H9 (cell line): ENCODE measurements at regions not wholly inside any gene's neighbourhood (a gene's known extent, or its start where the extent isn't known, plus 50 kb on each side); places are given as distances from the start of the nearest gene placed in this dataset.

ENCODE experiments used
- DNase-seq: peaks from one replicate; pipeline ENCODE4 v3.0.0-alpha.2; 2017
- H2AFZ ChIP-seq: one replicate; pipeline ENCODE4 v1.6.1; 2013; ENCODE audit warnings: mild to moderate bottlenecking, low read length, control low read depth, moderate library complexity
- H2AK5ac ChIP-seq: 2 replicates; pipeline ENCODE4 v1.6.1; 2013; ENCODE audit warnings: low read length, control low read depth, mixed read lengths; ENCODE audit not compliant: insufficient read length
- H2BK120ac ChIP-seq: one replicate; pipeline ENCODE4 v1.6.1; 2013; ENCODE audit warnings: low read depth, mild to moderate bottlenecking, low read length, control low read depth, inconsistent platforms; ENCODE audit not compliant: poor library complexity, severe bottlenecking
- H2BK12ac ChIP-seq: 2 replicates; pipeline ENCODE4 v1.6.1; 2013; ENCODE audit warnings: low read length, control low read depth, mixed read lengths, low read depth; ENCODE audit not compliant: insufficient read length
- H2BK15ac ChIP-seq: 2 replicates; pipeline ENCODE4 v1.6.1; 2013; ENCODE audit warnings: low read depth, low read length, control low read depth
- H2BK20ac ChIP-seq: one replicate; pipeline ENCODE4 v1.6.1; 2013; ENCODE audit warnings: low read depth, mild to moderate bottlenecking, low read length, control low read depth, inconsistent platforms; ENCODE audit not compliant: poor library complexity, severe bottlenecking
- H2BK5ac ChIP-seq: 2 replicates; pipeline ENCODE4 v1.6.1; 2013; ENCODE audit warnings: low read length, control low read depth, mixed read lengths; ENCODE audit not compliant: insufficient read length
- H3K14ac ChIP-seq: 2 replicates; pipeline ENCODE4 v1.6.1; 2013; ENCODE audit warnings: low read length, control low read depth; ENCODE audit not compliant: insufficient read depth
- H3K18ac ChIP-seq: 2 replicates; pipeline ENCODE4 v1.6.1; 2013; ENCODE audit warnings: low read depth, mild to moderate bottlenecking, mixed read lengths, low read length, control low read depth; ENCODE audit not compliant: insufficient read length
- H3K23ac ChIP-seq: 2 replicates; pipeline ENCODE4 v1.6.1; 2013; ENCODE audit warnings: low read length, control low read depth, mixed read lengths, low read depth; ENCODE audit not compliant: insufficient read length
- H3K23me2 ChIP-seq: 2 replicates; pipeline ENCODE4 v1.6.1; 2013; ENCODE audit warnings: low read depth, mild to moderate bottlenecking, mixed read lengths, low read length, control low read depth; ENCODE audit not compliant: insufficient read length, poor library complexity, severe bottlenecking
- H3K27ac ChIP-seq: 2 replicates; pipeline ENCODE4 v1.5.1; 2013; ENCODE audit warnings: low read length, control low read depth, mixed read lengths, low read depth; ENCODE audit not compliant: insufficient read length
- H3K27me3 ChIP-seq: 2 replicates; pipeline ENCODE4 v1.6.1; 2013; ENCODE audit warnings: low read length, control low read depth, inconsistent platforms; ENCODE audit not compliant: insufficient read depth
- H3K4ac ChIP-seq: 2 replicates; pipeline ENCODE4 v1.6.1; 2013; ENCODE audit warnings: low read depth, mild to moderate bottlenecking, control low read depth, inconsistent platforms, low read length, moderate library complexity
- H3K4me1 ChIP-seq: 2 replicates; pipeline ENCODE4 v1.6.1; 2013; ENCODE audit warnings: low read length, control low read depth, inconsistent platforms; ENCODE audit not compliant: insufficient read depth
- H3K4me2 ChIP-seq: 2 replicates; pipeline ENCODE4 v1.6.1; 2013; ENCODE audit warnings: low read length, control low read depth, mixed read lengths; ENCODE audit not compliant: insufficient read length, insufficient read depth
- H3K56ac ChIP-seq: 2 replicates; pipeline ENCODE4 v1.6.1; 2013; ENCODE audit warnings: low read depth, mild to moderate bottlenecking, mixed read lengths, low read length, control low read depth; ENCODE audit not compliant: insufficient read length
- H3K79me1 ChIP-seq: 2 replicates; pipeline ENCODE4 v1.6.1; 2013; ENCODE audit warnings: low read depth, mild to moderate bottlenecking, moderate library complexity, low read length, control low read depth, inconsistent platforms; ENCODE audit not compliant: insufficient read depth, poor library complexity, severe bottlenecking
- H3K79me2 ChIP-seq: 2 replicates; pipeline ENCODE4 v1.6.1; 2013; ENCODE audit warnings: low read length, control low read depth, inconsistent platforms; ENCODE audit not compliant: insufficient read depth
- H3K9ac ChIP-seq: 2 replicates; pipeline ENCODE4 v1.6.1; 2013; ENCODE audit warnings: low read length, control low read depth, mixed read lengths; ENCODE audit not compliant: insufficient read length; ENCODE audit errors: extremely low read depth
- H3K9me3 ChIP-seq: one replicate; pipeline ENCODE4 v1.6.1; 2013; ENCODE audit warnings: low read depth, low read length, inconsistent platforms; ENCODE audit not compliant: control insufficient read depth
- H3T11ph ChIP-seq: one replicate; pipeline ENCODE4 v1.6.1; 2013; ENCODE audit warnings: mild to moderate bottlenecking, low read length, control low read depth, inconsistent platforms
- H4K20me1 ChIP-seq: one replicate; pipeline ENCODE4 v1.6.1; 2013; ENCODE audit not compliant: control insufficient read depth, insufficient read length, insufficient read depth
- H4K5ac ChIP-seq: 2 replicates; pipeline ENCODE4 v1.6.1; 2013; ENCODE audit warnings: low read depth, mild to moderate bottlenecking, mixed read lengths, low read length, control low read depth; ENCODE audit not compliant: insufficient read length
- H4K8ac ChIP-seq: replicated peaks from 2 replicates; pipeline ENCODE4 v1.6.1; 2013; ENCODE audit warnings: low read length, control low read depth, mixed read lengths, low read depth; ENCODE audit not compliant: insufficient read length
- H4K91ac ChIP-seq: 2 replicates; pipeline ENCODE4 v1.6.1; 2013; ENCODE audit warnings: low read depth, mild to moderate bottlenecking, moderate library complexity, mixed read lengths, low read length, control low read depth; ENCODE audit not compliant: insufficient read length
- H3K27ac Mint-ChIP-seq, 3 experiments: 2 replicates in 2 of 3; 3 replicates in 1 of 3; pipeline ENCODE4 v1.8.0; 2020 to 2021; ENCODE audit warnings: mixed read lengths in 3 of 3, mild to moderate bottlenecking in 1 of 3, moderate library complexity in 1 of 3
- H3K27me3 Mint-ChIP-seq: 2 replicates; pipeline ENCODE4 v1.8.0; 2021; ENCODE audit warnings: low read depth, mild to moderate bottlenecking, moderate library complexity, mixed read lengths
- H3K36me3 Mint-ChIP-seq, 3 experiments: 2 replicates in 2 of 3; 3 replicates in 1 of 3; pipeline ENCODE4 v1.8.0; 2020 to 2021; ENCODE audit warnings: low read depth in 3 of 3, mixed read lengths in 3 of 3; ENCODE audit not compliant: insufficient read depth in 1 of 3
- H3K4me1 Mint-ChIP-seq, 2 experiments: 2 replicates each; pipeline ENCODE4 v1.8.0; 2020; ENCODE audit warnings: mixed read lengths in 2 of 2
- H3K4me3 Mint-ChIP-seq, 2 experiments: 2 replicates in 1 of 2; 3 replicates in 1 of 2; pipeline ENCODE4 v1.8.0; 2020 to 2021; ENCODE audit warnings: mild to moderate bottlenecking in 2 of 2, mixed read lengths in 2 of 2, moderate library complexity in 1 of 2
- H3K9me3 Mint-ChIP-seq, 2 experiments: 2 replicates in 1 of 2; 3 replicates in 1 of 2; pipeline ENCODE4 v1.8.0; 2020; ENCODE audit warnings: mild to moderate bottlenecking in 2 of 2, mixed read lengths in 2 of 2, moderate library complexity in 1 of 2
- CTCF ChIP-seq: fragments of 200-600 bp; sonication (generic); conservative IDR thresholded peaks from 3 replicates; pipeline ENCODE4 v1.8.0; 2021; ENCODE audit warnings: antibody characterized with exemption, mild to moderate bottlenecking
- WGBS: extraction: QIAGEN DNeasy Blood & Tissue Kit; methylation state at CpG from one replicate; pipeline ENCODE4 v1.1.7; 2013; ENCODE audit warnings: missing lambda C conversion rate, low lambda C conversion rate, mixed read lengths; ENCODE audit not compliant: insufficient read length; ENCODE audit errors: extremely low coverage; 5-methylcytosine and 5-hydroxymethylcytosine counted together

- Histone ChIP-seq H2BK15ac (no peak overlapping the region), H2BK12ac (no peak overlapping the region), H3K4ac (no peak overlapping the region), H2AK5ac (no peak overlapping the region), H2BK120ac (no peak overlapping the region), H3K4me1 (no peaks in the 10 kb centered on the region), H2AFZ (no peak overlapping the region), H3K56ac (no peak overlapping the region), H3K27ac (no peak overlapping the region), H4K5ac (no peak overlapping the region), H3K79me1 (no peaks in the 10 kb centered on the region), H3K27me3 (no peaks in the 10 kb centered on the region), H2BK20ac (no peak overlapping the region), H3K14ac (no peak overlapping the region), H4K91ac (no peak overlapping the region), H3T11ph (no peak overlapping the region), H4K8ac (no peak overlapping the region), H2BK5ac (no peak overlapping the region), H3K4me2 (no peak overlapping the region), H3K9me3 (no peaks in the 10 kb centered on the region), H3K18ac (no peak overlapping the region), H3K23ac (no peak overlapping the region), H4K20me1 (no peaks in the 10 kb centered on the region), H3K23me2 (no peaks in the 10 kb centered on the region), H3K9ac (no peak overlapping the region), H3K79me2 (no peaks in the 10 kb centered on the region)
- H3K27me3 Mint-ChIP-seq = no peaks in the 10 kb centered on the region
- H3K9me3 Mint-ChIP-seq = no peaks in the 10 kb centered on the region; a peak in 1 of 5 replicates
- no peak overlapping the region for H3K4me3 Mint-ChIP-seq
- no peak for DNase-seq
- no peak overlapping the region for H3K27ac Mint-ChIP-seq
- H3K4me1 Mint-ChIP-seq = peaks cover 4 to 5% of the 10 kb centered on the region in 2 experiments
- no peaks in the 10 kb centered on the region for H3K36me3 Mint-ChIP-seq
- TF ChIP-seq CTCF = no peak
- no CpG with 5 or more reads among the region's 1 CpG for WGBS
Measured at GRCh38 chr14:46248001-46248630, 403.5 kb downstream of the RPL10L start.
